ENCODE measurements at regions not wholly inside any gene's neighbourhood (a gene's known extent, or its start where the extent isn't known, plus 50 kb on each side); places are given as distances from the start of the nearest gene placed in this dataset.

DNA sequence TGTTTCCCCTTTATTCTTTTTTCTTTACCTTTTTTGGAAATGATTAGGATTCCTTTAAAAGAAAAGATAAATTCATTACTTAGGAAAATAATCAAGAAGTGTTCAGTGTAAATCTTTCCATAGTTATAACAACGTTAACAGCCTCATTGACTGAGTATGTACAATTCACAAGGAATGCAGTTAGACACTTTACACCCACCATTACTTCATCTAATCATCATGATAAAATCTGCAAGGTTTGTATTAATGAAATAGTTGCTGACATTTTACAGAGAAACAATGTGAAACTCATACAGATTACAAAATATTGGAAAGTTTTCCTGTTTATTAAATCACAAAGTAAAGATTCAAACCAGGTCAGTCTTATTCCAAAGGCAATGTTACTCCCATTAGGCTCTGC lies 59.3 kb upstream of the NEGR1 start:
- H3K27me3 Mint-ChIP-seq: no peaks in the 10 kb centered on the region
- no peaks in the 10 kb centered on the region for H3K36me3 Mint-ChIP-seq
- ATAC-seq (ENCODE audit: low read depth in 2 of 2) (no peak), DNase-seq (no peak)
- H3K4me1 Mint-ChIP-seq: no peaks in the 10 kb centered on the region
- H3K9me3 Mint-ChIP-seq: peaks cover 0 to 3% (median 0%) of the 10 kb centered on the region in 7 donors
- no peak overlapping the region for H3K4me3 Mint-ChIP-seq
- H3K27ac Mint-ChIP-seq: no peak overlapping the region

GRCh38 chr1:72336776-72337175 lies 54.4 kb upstream of the NEGR1 start:
- no peaks in the 10 kb centered on the region for H3K4me1 Mint-ChIP-seq
- no peaks in the 10 kb centered on the region for H3K36me3 Mint-ChIP-seq
- H3K4me3 Mint-ChIP-seq: no peak overlapping the region
- no peaks in the 10 kb centered on the region for H3K27me3 Mint-ChIP-seq
- H3K27ac Mint-ChIP-seq: no peak overlapping the region
- ATAC-seq (ENCODE audit: low read depth in 2 of 2) (no peak), DNase-seq (no peak)
- peaks cover 0 to 3% (median 0%) of the 10 kb centered on the region in 7 donors for H3K9me3 Mint-ChIP-seq

Data from naive B cell (primary cell).